HG02885 (cell line): ENCODE measurements at regions not wholly inside any gene's neighbourhood (a gene's known extent, or its start where the extent isn't known, plus 50 kb on each side); places are given as distances from the start of the nearest gene placed in this dataset.
"Not testable (repeated sequence)": the region's sequence is repeated elsewhere in the genome, so short reads cannot be mapped to it uniquely, and the experiment has no call there.

Source experiments
- ATAC-seq: cut with Tn5 transposase; IDR thresholded peaks from one replicate; pipeline ENCODE4 v1.9.1; 2021; ENCODE audit warnings: mild to moderate bottlenecking; ENCODE audit not compliant: unreplicated experiment, poor library complexity

- no peak for ATAC-seq
These were observed 605.2 kb upstream of the CELF4 start for GRCh38 chr18:38170845-38171244.

- ATAC-seq: no peak
These were observed 602.0 kb upstream of the CELF4 start for GRCh38 chr18:38167623-38168022.

GRCh38 chr18:38153116-38153515 lies 587.5 kb upstream of the CELF4 start:
- not testable (repeated sequence) for ATAC-seq

- ATAC-seq: no peak
These were observed 551.1 kb upstream of the CELF4 start for GRCh38 chr18:38116716-38117115.

- ATAC-seq: no peak
These were observed 549.6 kb upstream of the CELF4 start for GRCh38 chr18:38115201-38115600.

GRCh38 chr18:38087538-38087937 lies 521.9 kb upstream of the CELF4 start:
- ATAC-seq: no peak

GRCh38 chr18:38081516-38081915 lies 515.9 kb upstream of the CELF4 start:
- no peak for ATAC-seq

GRCh38 chr18:38077229-38077628 lies 511.6 kb upstream of the CELF4 start:
- no peak for ATAC-seq

GRCh38 chr18:38076346-38077070 lies 510.9 kb upstream of the CELF4 start:
- ATAC-seq: no peak

GRCh38 chr18:38074298-38074876 lies 508.8 kb upstream of the CELF4 start:
- no peak for ATAC-seq

GRCh38 chr18:38067821-38068220 lies 502.2 kb upstream of the CELF4 start:
- no peak for ATAC-seq

GRCh38 chr18:38067086-38067485 lies 501.5 kb upstream of the CELF4 start:
- no peak for ATAC-seq

- no peak for ATAC-seq
These were observed 487.4 kb upstream of the CELF4 start for GRCh38 chr18:38052879-38053590.

GRCh38 chr18:38047820-38048219 lies 482.2 kb upstream of the CELF4 start:
- ATAC-seq: no peak

- no peak for ATAC-seq
These were observed 481.1 kb upstream of the CELF4 start for GRCh38 chr18:38046651-38047050.

GRCh38 chr18:38045845-38046244 lies 480.2 kb upstream of the CELF4 start:
- ATAC-seq: no peak

- no peak for ATAC-seq
These were observed 476.8 kb upstream of the CELF4 start for GRCh38 chr18:38042211-38042890.

- ATAC-seq: no peak
These were observed 472.6 kb upstream of the CELF4 start for GRCh38 chr18:38038242-38038641.

- ATAC-seq: no peak
These were observed 469.6 kb upstream of the CELF4 start for GRCh38 chr18:38035193-38035592.

- no peak for ATAC-seq
These were observed 467.7 kb upstream of the CELF4 start for GRCh38 chr18:38033282-38033681.

GRCh38 chr18:38032516-38032915 lies 466.9 kb upstream of the CELF4 start:
- no peak for ATAC-seq
